Esophagus squamous epithelium (tissue), 4 donors: ENCODE measurements at regions not wholly inside any gene's neighbourhood (a gene's known extent, or its start where the extent isn't known, plus 50 kb on each side); places are given as distances from the start of the nearest gene placed in this dataset.

Experiments
- CTCF ChIP-seq, 6 experiments: fragments of 450-650 bp in 4 of 6; fragments of 200-600 bp in 2 of 6; sonication (generic) in 2 of 6; IDR thresholded peaks; one replicate each; pipeline ENCODE4 v1.5.1; 2016 to 2019; ENCODE audit warnings: antibody characterized with exemption in 6 of 6, mild to moderate bottlenecking in 4 of 6, moderate library complexity in 4 of 6
- POLR2A ChIP-seq, 4 donors: fragments of 450-650 bp; IDR thresholded peaks; one replicate each; pipeline ENCODE4 v1.6.1; 2017; ENCODE audit warnings: antibody characterized with exemption in 4 of 4, mild to moderate bottlenecking in 4 of 4, moderate library complexity in 3 of 4

GRCh38 chr18:28390022-28390421 lies 213.1 kb upstream of the CDH2 start:
- TF ChIP-seq CTCF (IDR thresholded peaks at IDR 0.05) (no peak), POLR2A (IDR thresholded peaks at IDR 0.05) (no peak)
